ENCODE measurements at regions not wholly inside any gene's neighbourhood (a gene's known extent, or its start where the extent isn't known, plus 50 kb on each side); places are given as distances from the start of the nearest gene placed in this dataset.

DNA sequence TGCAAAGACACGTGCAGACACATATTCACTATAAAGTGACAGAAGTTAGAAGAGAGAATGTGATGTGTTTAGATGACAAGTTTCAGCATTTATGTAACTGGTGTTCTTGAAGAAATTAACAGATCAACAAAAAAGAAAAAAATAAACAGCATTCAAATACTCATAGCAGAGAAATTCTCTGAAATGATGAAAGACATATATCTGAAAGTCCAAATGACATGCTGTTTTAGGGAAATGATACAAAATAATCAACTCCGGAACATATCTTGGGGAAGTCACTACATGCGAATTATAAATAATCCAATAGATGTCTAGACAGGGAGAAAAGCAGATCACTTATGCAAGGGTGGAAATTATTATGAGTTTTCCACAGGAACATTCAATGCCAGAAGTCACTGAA, 146.0 kb downstream of the SPANXN4 start:
- H3K4me3 Mint-ChIP-seq, result no peak overlapping the region
- H3K27ac Mint-ChIP-seq, result no peak overlapping the region
- H3K36me3 Mint-ChIP-seq, result no peaks in the 10 kb centered on the region
- no peak for DNase-seq (ENCODE audit: extremely low spot score, unreplicated experiment)
- H3K27me3 Mint-ChIP-seq, result no peaks in the 10 kb centered on the region
- no peaks in the 10 kb centered on the region for H3K9me3 Mint-ChIP-seq
- TF ChIP-seq, protein P1, sequence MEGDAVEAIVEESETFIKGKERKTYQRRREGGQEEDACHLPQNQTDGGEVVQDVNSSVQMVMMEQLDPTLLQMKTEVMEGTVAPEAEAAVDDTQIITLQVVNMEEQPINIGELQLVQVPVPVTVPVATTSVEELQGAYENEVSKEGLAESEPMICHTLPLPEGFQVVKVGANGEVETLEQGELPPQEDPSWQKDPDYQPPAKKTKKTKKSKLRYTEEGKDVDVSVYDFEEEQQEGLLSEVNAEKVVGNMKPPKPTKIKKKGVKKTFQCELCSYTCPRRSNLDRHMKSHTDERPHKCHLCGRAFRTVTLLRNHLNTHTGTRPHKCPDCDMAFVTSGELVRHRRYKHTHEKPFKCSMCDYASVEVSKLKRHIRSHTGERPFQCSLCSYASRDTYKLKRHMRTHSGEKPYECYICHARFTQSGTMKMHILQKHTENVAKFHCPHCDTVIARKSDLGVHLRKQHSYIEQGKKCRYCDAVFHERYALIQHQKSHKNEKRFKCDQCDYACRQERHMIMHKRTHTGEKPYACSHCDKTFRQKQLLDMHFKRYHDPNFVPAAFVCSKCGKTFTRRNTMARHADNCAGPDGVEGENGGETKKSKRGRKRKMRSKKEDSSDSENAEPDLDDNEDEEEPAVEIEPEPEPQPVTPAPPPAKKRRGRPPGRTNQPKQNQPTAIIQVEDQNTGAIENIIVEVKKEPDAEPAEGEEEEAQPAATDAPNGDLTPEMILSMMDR (conservative IDR thresholded peaks at IDR 0.05), result no peak
- no peaks in the 10 kb centered on the region for H3K4me1 Mint-ChIP-seq (ENCODE audit: unreplicated experiment)

- no peaks in the 10 kb centered on the region for H3K27me3 Mint-ChIP-seq
- DNase-seq (ENCODE audit: extremely low spot score, unreplicated experiment), result no peak
- TF ChIP-seq, protein P1 (conservative IDR thresholded peaks at IDR 0.05), result no peak
- H3K4me3 Mint-ChIP-seq, result no peak overlapping the region
- H3K36me3 Mint-ChIP-seq, result no peaks in the 10 kb centered on the region
- H3K9me3 Mint-ChIP-seq, result no peaks in the 10 kb centered on the region
- no peaks in the 10 kb centered on the region for H3K4me1 Mint-ChIP-seq (ENCODE audit: unreplicated experiment)
- no peak overlapping the region for H3K27ac Mint-ChIP-seq
Observed at GRCh38 chrX:143165778-143166177, 140.1 kb downstream of the SPANXN4 start.

DNA sequence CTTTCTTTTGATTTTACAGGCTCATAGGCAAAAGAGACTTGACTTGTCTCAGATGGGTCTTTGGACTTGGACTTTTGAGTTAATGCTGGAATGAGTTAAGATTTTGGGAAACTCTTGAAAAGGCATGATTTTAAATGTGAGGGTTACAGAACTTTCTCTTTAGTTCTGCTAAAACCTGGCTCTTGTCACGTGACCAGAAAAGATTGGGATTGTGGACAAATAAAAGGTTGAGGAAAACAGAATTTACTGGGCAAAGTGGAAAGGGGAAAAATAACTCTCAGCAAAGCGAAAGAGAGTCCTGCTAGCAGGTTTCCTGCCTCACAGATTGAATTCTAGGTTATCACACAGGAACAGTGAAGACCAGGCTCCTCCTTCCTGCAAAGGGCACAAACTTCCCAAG, 114.0 kb downstream of the SPANXN4 start:
- no peaks in the 10 kb centered on the region for H3K4me1 Mint-ChIP-seq (ENCODE audit: unreplicated experiment)
- H3K27ac Mint-ChIP-seq, result no peak overlapping the region
- H3K27me3 Mint-ChIP-seq, result no peaks in the 10 kb centered on the region
- no peaks in the 10 kb centered on the region for H3K9me3 Mint-ChIP-seq
- no peak overlapping the region for H3K4me3 Mint-ChIP-seq
- no peaks in the 10 kb centered on the region for H3K36me3 Mint-ChIP-seq
- DNase-seq (ENCODE audit: extremely low spot score, unreplicated experiment), result no peak
- TF ChIP-seq, protein P1 (conservative IDR thresholded peaks at IDR 0.05), result no peak

GRCh38 chrX:143121477-143121876, 95.7 kb downstream of the SPANXN4 start:
- no peak for DNase-seq (ENCODE audit: extremely low spot score, unreplicated experiment)
- Mint-ChIP-seq H3K4me3 (no peak overlapping the region), H3K4me1 (ENCODE audit: unreplicated experiment) (no peaks in the 10 kb centered on the region), H3K36me3 (no peaks in the 10 kb centered on the region), H3K27ac (no peak overlapping the region), H3K9me3 (no peaks in the 10 kb centered on the region), H3K27me3 (no peaks in the 10 kb centered on the region)
- TF ChIP-seq, protein P1 (conservative IDR thresholded peaks at IDR 0.05), result no peak

DNA sequence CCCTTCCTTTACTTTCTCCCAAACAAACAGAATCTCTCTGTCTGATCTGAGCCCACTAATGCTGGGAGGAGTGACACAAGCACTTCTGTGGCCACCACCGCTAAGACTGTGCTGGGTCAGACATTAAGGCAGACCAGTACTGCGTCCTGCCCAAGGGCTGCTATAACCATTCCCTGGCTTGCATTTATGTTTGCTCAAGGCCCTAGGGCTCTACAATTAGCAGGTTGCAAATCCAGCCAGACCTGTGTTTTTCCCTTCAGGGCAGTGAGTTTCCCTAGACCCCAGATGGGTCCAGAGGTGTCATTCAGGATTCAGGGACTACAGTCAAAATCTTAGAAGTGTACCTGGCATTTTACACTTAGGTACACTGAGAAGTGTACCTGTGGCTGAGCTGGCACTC, 89.7 kb downstream of the SPANXN4 start:
- no peaks in the 10 kb centered on the region for H3K27me3 Mint-ChIP-seq

More for the DNA sequence above, 89.7 kb downstream of the SPANXN4 start:
- no peaks in the 10 kb centered on the region for H3K9me3 Mint-ChIP-seq
- H3K4me3 Mint-ChIP-seq, result no peak overlapping the region
- TF ChIP-seq, protein P1 (conservative IDR thresholded peaks at IDR 0.05), result no peak
- H3K4me1 Mint-ChIP-seq (ENCODE audit: unreplicated experiment), result no peaks in the 10 kb centered on the region
- no peaks in the 10 kb centered on the region for H3K36me3 Mint-ChIP-seq
- H3K27ac Mint-ChIP-seq, result no peak overlapping the region
- DNase-seq (ENCODE audit: extremely low spot score, unreplicated experiment), result no peak
